ENCODE measurements at regions not wholly inside any gene's neighbourhood (a gene's known extent, or its start where the extent isn't known, plus 50 kb on each side); places are given as distances from the start of the nearest gene placed in this dataset.
A peak's percentile ranks its signal among the peaks of the same experiment; 100 is the strongest.

DNA sequence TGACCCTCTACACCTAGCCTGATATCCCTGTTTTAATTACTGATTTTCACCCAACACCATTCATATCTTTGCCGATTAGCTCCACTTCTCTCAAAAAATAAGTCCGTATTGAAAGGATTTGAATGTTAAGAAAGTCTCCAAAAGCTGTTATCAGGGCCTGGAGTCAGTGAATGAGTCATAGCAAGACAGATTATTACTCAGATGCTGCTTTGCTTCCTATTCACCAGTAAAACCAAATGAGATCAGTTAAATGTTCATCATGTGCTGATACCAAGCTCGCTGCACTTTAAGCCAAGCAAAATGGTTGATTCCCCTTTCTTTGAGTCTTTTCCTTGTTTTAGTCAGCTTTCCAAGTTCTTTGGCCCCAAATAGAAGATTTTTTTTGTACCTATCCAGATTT is 228.4 kb downstream of the FAT3 start:
- Mint-ChIP-seq H3K4me1 (peaks cover 50% of the 10 kb centered on the region), H3K36me3 (ENCODE audit: low read depth) (peaks cover 2% of the 10 kb centered on the region; the same call in 2 of the 3 replicates), H3K9me3 (no peaks in the 10 kb centered on the region), H3K27me3 (ENCODE audit: insufficient read depth, low read depth, poor library complexity) (peaks cover 5% of the 10 kb centered on the region), H3K4me3 (no peak overlapping the region), H3K27ac (peak overlapping the region; percentile 15)
- Histone ChIP-seq H3K79me2 (replicated peaks; ENCODE audit: insufficient read depth) (peaks cover 82% of the 10 kb centered on the region), H3K27me3 (ENCODE audit: insufficient read depth) (no peaks in the 10 kb centered on the region), H3K9me2 (ENCODE audit: insufficient read depth) (no peaks in the 10 kb centered on the region), H3K36me3 (ENCODE audit: insufficient read depth) (no peaks in the 10 kb centered on the region), H3K4me2 (no peak overlapping the region), H3F3A (replicated peaks; ENCODE audit: low read depth) (no peaks in the 10 kb centered on the region), H3K27ac (ENCODE audit: low read depth) (no peak overlapping the region), H2AFZ (no peak overlapping the region), H3K4me3 (no peak overlapping the region), H3K4me1 (ENCODE audit: insufficient read depth) (peaks cover 13% of the 10 kb centered on the region), H4K20me1 (replicated peaks; ENCODE audit: insufficient read depth) (peaks cover 4% of the 10 kb centered on the region)
- DNase-seq (ENCODE audit: low spot score) (no peak), ATAC-seq (no peak)
- no peak for TF ChIP-seq CREB1 (CRISPR knock-in tag; IDR thresholded peaks at IDR 0.05; ENCODE audit: low read depth)
- TF ChIP-seq, protein P1, sequence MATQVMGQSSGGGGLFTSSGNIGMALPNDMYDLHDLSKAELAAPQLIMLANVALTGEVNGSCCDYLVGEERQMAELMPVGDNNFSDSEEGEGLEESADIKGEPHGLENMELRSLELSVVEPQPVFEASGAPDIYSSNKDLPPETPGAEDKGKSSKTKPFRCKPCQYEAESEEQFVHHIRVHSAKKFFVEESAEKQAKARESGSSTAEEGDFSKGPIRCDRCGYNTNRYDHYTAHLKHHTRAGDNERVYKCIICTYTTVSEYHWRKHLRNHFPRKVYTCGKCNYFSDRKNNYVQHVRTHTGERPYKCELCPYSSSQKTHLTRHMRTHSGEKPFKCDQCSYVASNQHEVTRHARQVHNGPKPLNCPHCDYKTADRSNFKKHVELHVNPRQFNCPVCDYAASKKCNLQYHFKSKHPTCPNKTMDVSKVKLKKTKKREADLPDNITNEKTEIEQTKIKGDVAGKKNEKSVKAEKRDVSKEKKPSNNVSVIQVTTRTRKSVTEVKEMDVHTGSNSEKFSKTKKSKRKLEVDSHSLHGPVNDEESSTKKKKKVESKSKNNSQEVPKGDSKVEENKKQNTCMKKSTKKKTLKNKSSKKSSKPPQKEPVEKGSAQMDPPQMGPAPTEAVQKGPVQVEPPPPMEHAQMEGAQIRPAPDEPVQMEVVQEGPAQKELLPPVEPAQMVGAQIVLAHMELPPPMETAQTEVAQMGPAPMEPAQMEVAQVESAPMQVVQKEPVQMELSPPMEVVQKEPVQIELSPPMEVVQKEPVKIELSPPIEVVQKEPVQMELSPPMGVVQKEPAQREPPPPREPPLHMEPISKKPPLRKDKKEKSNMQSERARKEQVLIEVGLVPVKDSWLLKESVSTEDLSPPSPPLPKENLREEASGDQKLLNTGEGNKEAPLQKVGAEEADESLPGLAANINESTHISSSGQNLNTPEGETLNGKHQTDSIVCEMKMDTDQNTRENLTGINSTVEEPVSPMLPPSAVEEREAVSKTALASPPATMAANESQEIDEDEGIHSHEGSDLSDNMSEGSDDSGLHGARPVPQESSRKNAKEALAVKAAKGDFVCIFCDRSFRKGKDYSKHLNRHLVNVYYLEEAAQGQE (IDR thresholded peaks at IDR 0.05; ENCODE audit: unreplicated experiment), result no peak
- TF ChIP-seq EZH2 (IDR thresholded peaks at IDR 0.05; ENCODE audit: low read depth, unreplicated experiment), result no peak
- TF ChIP-seq ZNF331 (CRISPR knock-in tag; IDR thresholded peaks at IDR 0.05; ENCODE audit: low read depth), result no peak
- TF ChIP-seq, protein P2, sequence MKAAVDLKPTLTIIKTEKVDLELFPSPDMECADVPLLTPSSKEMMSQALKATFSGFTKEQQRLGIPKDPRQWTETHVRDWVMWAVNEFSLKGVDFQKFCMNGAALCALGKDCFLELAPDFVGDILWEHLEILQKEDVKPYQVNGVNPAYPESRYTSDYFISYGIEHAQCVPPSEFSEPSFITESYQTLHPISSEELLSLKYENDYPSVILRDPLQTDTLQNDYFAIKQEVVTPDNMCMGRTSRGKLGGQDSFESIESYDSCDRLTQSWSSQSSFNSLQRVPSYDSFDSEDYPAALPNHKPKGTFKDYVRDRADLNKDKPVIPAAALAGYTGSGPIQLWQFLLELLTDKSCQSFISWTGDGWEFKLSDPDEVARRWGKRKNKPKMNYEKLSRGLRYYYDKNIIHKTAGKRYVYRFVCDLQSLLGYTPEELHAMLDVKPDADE (IDR thresholded peaks at IDR 0.05), result no peak
- TF ChIP-seq ZNF114 (CRISPR knock-in tag; IDR thresholded peaks at IDR 0.05), result no peak
- TF ChIP-seq EZH2phosphoT487 (IDR thresholded peaks at IDR 0.05; ENCODE audit: unreplicated experiment), result no peak
- TF ChIP-seq NANOG (IDR thresholded peaks at IDR 0.05; ENCODE audit: borderline replicate concordance), result no peak
- no peak for TF ChIP-seq JUNB (IDR thresholded peaks at IDR 0.05; ENCODE audit: unreplicated experiment)

DNA sequence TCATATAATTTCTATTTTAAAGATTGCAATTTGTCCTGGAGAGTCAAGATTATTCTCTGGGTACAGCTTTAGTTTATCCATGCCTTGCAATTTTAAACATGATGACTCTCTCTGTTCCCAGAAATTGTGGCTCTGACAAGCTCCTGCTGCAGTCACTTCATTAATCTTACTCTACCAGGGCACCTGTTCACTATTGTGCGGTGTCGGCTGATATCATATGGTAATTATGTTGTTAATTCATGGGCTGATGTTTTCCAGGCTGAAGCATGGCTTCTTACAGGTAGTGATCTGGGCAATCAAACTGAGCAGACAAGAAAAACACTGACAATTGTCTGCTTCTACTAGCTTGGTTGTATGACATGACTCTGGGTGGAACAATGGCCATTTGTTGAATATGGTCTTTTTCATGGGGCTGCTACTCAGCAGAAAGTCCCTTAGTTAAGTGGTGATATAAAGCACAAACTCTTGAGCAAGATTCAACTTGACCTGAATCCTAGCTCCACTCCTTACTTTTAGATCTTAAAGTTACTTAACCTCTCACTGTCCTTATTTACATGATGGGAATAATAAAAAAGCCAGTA is 230.7 kb downstream of the FAT3 start:
- no peaks in the 10 kb centered on the region for H3F3A ChIP-seq (replicated peaks; ENCODE audit: low read depth)
- DNase-seq (ENCODE audit: low spot score), result no peak
- H3K79me2 ChIP-seq (replicated peaks; ENCODE audit: insufficient read depth), result peaks cover 63% of the 10 kb centered on the region
- H4K20me1 ChIP-seq (replicated peaks; ENCODE audit: insufficient read depth), result peaks cover 4% of the 10 kb centered on the region
- Mint-ChIP-seq H3K27me3 (ENCODE audit: insufficient read depth, low read depth, poor library complexity) (peaks cover 5% of the 10 kb centered on the region), H3K4me3 (no peak overlapping the region), H3K36me3 (ENCODE audit: low read depth) (peaks cover under 1% of the 10 kb centered on the region; the same call in 1 of the 3 replicates), H3K27ac (no peak overlapping the region), H3K4me1 (peaks cover 43% of the 10 kb centered on the region), H3K9me3 (no peaks in the 10 kb centered on the region)
- ATAC-seq, result no peak
- no peaks in the 10 kb centered on the region for H3K36me3 ChIP-seq (ENCODE audit: insufficient read depth)
- H3K4me1 ChIP-seq (ENCODE audit: insufficient read depth), result no peaks in the 10 kb centered on the region
- TF ChIP-seq, protein P3, sequence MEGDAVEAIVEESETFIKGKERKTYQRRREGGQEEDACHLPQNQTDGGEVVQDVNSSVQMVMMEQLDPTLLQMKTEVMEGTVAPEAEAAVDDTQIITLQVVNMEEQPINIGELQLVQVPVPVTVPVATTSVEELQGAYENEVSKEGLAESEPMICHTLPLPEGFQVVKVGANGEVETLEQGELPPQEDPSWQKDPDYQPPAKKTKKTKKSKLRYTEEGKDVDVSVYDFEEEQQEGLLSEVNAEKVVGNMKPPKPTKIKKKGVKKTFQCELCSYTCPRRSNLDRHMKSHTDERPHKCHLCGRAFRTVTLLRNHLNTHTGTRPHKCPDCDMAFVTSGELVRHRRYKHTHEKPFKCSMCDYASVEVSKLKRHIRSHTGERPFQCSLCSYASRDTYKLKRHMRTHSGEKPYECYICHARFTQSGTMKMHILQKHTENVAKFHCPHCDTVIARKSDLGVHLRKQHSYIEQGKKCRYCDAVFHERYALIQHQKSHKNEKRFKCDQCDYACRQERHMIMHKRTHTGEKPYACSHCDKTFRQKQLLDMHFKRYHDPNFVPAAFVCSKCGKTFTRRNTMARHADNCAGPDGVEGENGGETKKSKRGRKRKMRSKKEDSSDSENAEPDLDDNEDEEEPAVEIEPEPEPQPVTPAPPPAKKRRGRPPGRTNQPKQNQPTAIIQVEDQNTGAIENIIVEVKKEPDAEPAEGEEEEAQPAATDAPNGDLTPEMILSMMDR (conservative IDR thresholded peaks at IDR 0.05; ENCODE audit: low read depth in 2 of 2), result no peak
- TF ChIP-seq NANOG (IDR thresholded peaks at IDR 0.05; ENCODE audit: borderline replicate concordance) (no peak), EZH2 (IDR thresholded peaks at IDR 0.05; ENCODE audit: low read depth, unreplicated experiment) (no peak), JUNB (IDR thresholded peaks at IDR 0.05; ENCODE audit: unreplicated experiment) (no peak), ZNF114 (CRISPR knock-in tag; IDR thresholded peaks at IDR 0.05) (no peak)
- TF ChIP-seq, protein P1 (IDR thresholded peaks at IDR 0.05; ENCODE audit: unreplicated experiment), result no peak
- no peak overlapping the region for H2AFZ ChIP-seq
- no peak overlapping the region for H3K4me2 ChIP-seq
- no peak overlapping the region for H3K4me3 ChIP-seq
- no peaks in the 10 kb centered on the region for H3K27me3 ChIP-seq (ENCODE audit: insufficient read depth)
- no peaks in the 10 kb centered on the region for H3K9me2 ChIP-seq (ENCODE audit: insufficient read depth)
- no peak overlapping the region for H3K27ac ChIP-seq (ENCODE audit: low read depth)

Measured in GM23338 (cell line).